NB4 (cell line): ENCODE measurements at regions not wholly inside any gene's neighbourhood (a gene's known extent, or its start where the extent isn't known, plus 50 kb on each side); places are given as distances from the start of the nearest gene placed in this dataset.

Experiments
- POLR2A ChIP-seq: IDR thresholded peaks from 2 replicates; pipeline ENCODE4 v1.6.1; 2011; ENCODE audit warnings: mild to moderate bottlenecking; ENCODE audit not compliant: insufficient read length; ENCODE audit errors: extremely low read depth
- TF ChIP-seq, protein P1 (sequence below): IDR thresholded peaks from one replicate; pipeline ENCODE4 v1.5.1; 2012; ENCODE audit warnings: low read depth, low read length
- TF ChIP-seq, protein P2 (sequence below): IDR thresholded peaks from 2 replicates; pipeline ENCODE4 v1.6.1; 2011; ENCODE audit warnings: low read depth, low read length

GRCh38 chrX:69082055-69082752 is 83.0 kb downstream of the PJA1 start:
- TF ChIP-seq, protein P1, sequence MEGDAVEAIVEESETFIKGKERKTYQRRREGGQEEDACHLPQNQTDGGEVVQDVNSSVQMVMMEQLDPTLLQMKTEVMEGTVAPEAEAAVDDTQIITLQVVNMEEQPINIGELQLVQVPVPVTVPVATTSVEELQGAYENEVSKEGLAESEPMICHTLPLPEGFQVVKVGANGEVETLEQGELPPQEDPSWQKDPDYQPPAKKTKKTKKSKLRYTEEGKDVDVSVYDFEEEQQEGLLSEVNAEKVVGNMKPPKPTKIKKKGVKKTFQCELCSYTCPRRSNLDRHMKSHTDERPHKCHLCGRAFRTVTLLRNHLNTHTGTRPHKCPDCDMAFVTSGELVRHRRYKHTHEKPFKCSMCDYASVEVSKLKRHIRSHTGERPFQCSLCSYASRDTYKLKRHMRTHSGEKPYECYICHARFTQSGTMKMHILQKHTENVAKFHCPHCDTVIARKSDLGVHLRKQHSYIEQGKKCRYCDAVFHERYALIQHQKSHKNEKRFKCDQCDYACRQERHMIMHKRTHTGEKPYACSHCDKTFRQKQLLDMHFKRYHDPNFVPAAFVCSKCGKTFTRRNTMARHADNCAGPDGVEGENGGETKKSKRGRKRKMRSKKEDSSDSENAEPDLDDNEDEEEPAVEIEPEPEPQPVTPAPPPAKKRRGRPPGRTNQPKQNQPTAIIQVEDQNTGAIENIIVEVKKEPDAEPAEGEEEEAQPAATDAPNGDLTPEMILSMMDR = no peak
- TF ChIP-seq POLR2A = no peak
- TF ChIP-seq, protein P2, sequence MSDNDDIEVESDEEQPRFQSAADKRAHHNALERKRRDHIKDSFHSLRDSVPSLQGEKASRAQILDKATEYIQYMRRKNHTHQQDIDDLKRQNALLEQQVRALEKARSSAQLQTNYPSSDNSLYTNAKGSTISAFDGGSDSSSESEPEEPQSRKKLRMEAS = no peak
